ENCODE measurements at regions not wholly inside any gene's neighbourhood (a gene's known extent, or its start where the extent isn't known, plus 50 kb on each side); places are given as distances from the start of the nearest gene placed in this dataset.

GRCh38 chr6:26170951-26171841, 84.0 kb downstream of the HFE start:
- Mint-ChIP-seq H3K27ac (peak overlapping the region; percentile 95), H3K27me3 (no peaks in the 10 kb centered on the region), H3K9me3 (no peaks in the 10 kb centered on the region), H3K4me1 (ENCODE audit: unreplicated experiment) (peaks cover 22% of the 10 kb centered on the region), H3K4me3 (peak overlapping the region; percentile 93), H3K36me3 (no peaks in the 10 kb centered on the region)
- TF ChIP-seq CTCF (conservative IDR thresholded peaks at IDR 0.05): no peak
- DNase-seq (ENCODE audit: extremely low spot score, unreplicated experiment): no peak

GRCh38 chr6:26172608-26172968, 85.4 kb downstream of the HFE start:
- peaks cover 22% of the 10 kb centered on the region for H3K4me1 Mint-ChIP-seq (ENCODE audit: unreplicated experiment)
- no peaks in the 10 kb centered on the region for H3K36me3 Mint-ChIP-seq
- no peaks in the 10 kb centered on the region for H3K9me3 Mint-ChIP-seq
- peak overlapping the region; percentile 93 for H3K4me3 Mint-ChIP-seq
- H3K27ac Mint-ChIP-seq: peak overlapping the region; percentile 95
- no peak for DNase-seq (ENCODE audit: extremely low spot score, unreplicated experiment)
- H3K27me3 Mint-ChIP-seq: no peaks in the 10 kb centered on the region
- TF ChIP-seq CTCF (conservative IDR thresholded peaks at IDR 0.05): no peak

GRCh38 chr6:26173836-26174145, 86.6 kb downstream of the HFE start:
- H3K36me3 Mint-ChIP-seq: no peaks in the 10 kb centered on the region
- no peaks in the 10 kb centered on the region for H3K27me3 Mint-ChIP-seq
- no peaks in the 10 kb centered on the region for H3K9me3 Mint-ChIP-seq
- peak overlapping the region; percentile 12 for H3K4me3 Mint-ChIP-seq
- DNase-seq (ENCODE audit: extremely low spot score, unreplicated experiment): no peak
- no peak overlapping the region for H3K27ac Mint-ChIP-seq
- TF ChIP-seq CTCF (conservative IDR thresholded peaks at IDR 0.05): no peak
- peaks cover 22% of the 10 kb centered on the region for H3K4me1 Mint-ChIP-seq (ENCODE audit: unreplicated experiment)

GRCh38 chr6:26175033-26175427, 87.8 kb downstream of the HFE start:
- Mint-ChIP-seq H3K36me3 (no peaks in the 10 kb centered on the region), H3K4me1 (ENCODE audit: unreplicated experiment) (peaks cover 22% of the 10 kb centered on the region), H3K27ac (peak overlapping the region; percentile 75), H3K4me3 (peak overlapping the region; percentile 77), H3K9me3 (no peaks in the 10 kb centered on the region), H3K27me3 (no peaks in the 10 kb centered on the region)
- DNase-seq (ENCODE audit: extremely low spot score, unreplicated experiment): no peak
- no peak for TF ChIP-seq CTCF (conservative IDR thresholded peaks at IDR 0.05)

GRCh38 chr6:26175428-26176181, 88.4 kb downstream of the HFE start:
- no peaks in the 10 kb centered on the region for H3K36me3 Mint-ChIP-seq
- H3K9me3 Mint-ChIP-seq: no peaks in the 10 kb centered on the region
- no peaks in the 10 kb centered on the region for H3K27me3 Mint-ChIP-seq
- TF ChIP-seq CTCF (conservative IDR thresholded peaks at IDR 0.05): peak; percentile 78
- H3K27ac Mint-ChIP-seq: peak overlapping the region; percentile 75
- H3K4me3 Mint-ChIP-seq: peak overlapping the region; percentile 77
- DNase-seq (ENCODE audit: extremely low spot score, unreplicated experiment): no peak
- peaks cover 21% of the 10 kb centered on the region for H3K4me1 Mint-ChIP-seq (ENCODE audit: unreplicated experiment)

Measured in type B pancreatic cell (in vitro differentiated cells).